Breast epithelium (tissue), 3 donors: ENCODE measurements at regions not wholly inside any gene's neighbourhood (a gene's known extent, or its start where the extent isn't known, plus 50 kb on each side); places are given as distances from the start of the nearest gene placed in this dataset.

Source experiments
- CTCF ChIP-seq, 3 donors: fragments of 450-650 bp; IDR thresholded peaks; one replicate each; pipeline ENCODE4 v1.5.1; 2016 to 2017; ENCODE audit warnings: antibody characterized with exemption in 3 of 3, mild to moderate bottlenecking in 3 of 3, moderate library complexity in 3 of 3
- POLR2AphosphoS5 ChIP-seq, 3 donors: sonication (generic); formaldehyde crosslinking; IDR thresholded peaks; one replicate each; pipeline ENCODE4 v1.6.1; 2017; ENCODE audit warnings: antibody characterized with exemption in 3 of 3

GRCh38 chr4:100246697-100247096, 56.4 kb upstream of the DDIT4L start:
- TF ChIP-seq POLR2AphosphoS5 (IDR thresholded peaks at IDR 0.05) = no peak
- no peak for TF ChIP-seq CTCF (IDR thresholded peaks at IDR 0.05)
